ENCODE measurements at regions not wholly inside any gene's neighbourhood (a gene's known extent, or its start where the extent isn't known, plus 50 kb on each side); places are given as distances from the start of the nearest gene placed in this dataset.
"Not testable (repeated sequence)": the region's sequence is repeated elsewhere in the genome, so short reads cannot be mapped to it uniquely, and the experiment has no call there.

GRCh38 chr5:67547682-67548081, 351.1 kb upstream of the CD180 start:
- TF ChIP-seq, protein P1, sequence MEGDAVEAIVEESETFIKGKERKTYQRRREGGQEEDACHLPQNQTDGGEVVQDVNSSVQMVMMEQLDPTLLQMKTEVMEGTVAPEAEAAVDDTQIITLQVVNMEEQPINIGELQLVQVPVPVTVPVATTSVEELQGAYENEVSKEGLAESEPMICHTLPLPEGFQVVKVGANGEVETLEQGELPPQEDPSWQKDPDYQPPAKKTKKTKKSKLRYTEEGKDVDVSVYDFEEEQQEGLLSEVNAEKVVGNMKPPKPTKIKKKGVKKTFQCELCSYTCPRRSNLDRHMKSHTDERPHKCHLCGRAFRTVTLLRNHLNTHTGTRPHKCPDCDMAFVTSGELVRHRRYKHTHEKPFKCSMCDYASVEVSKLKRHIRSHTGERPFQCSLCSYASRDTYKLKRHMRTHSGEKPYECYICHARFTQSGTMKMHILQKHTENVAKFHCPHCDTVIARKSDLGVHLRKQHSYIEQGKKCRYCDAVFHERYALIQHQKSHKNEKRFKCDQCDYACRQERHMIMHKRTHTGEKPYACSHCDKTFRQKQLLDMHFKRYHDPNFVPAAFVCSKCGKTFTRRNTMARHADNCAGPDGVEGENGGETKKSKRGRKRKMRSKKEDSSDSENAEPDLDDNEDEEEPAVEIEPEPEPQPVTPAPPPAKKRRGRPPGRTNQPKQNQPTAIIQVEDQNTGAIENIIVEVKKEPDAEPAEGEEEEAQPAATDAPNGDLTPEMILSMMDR (IDR thresholded peaks at IDR 0.05; ENCODE audit: low read depth, low read length, poor library complexity, severe bottlenecking): no peak
- no peak for TF ChIP-seq EZH2phosphoT487 (IDR thresholded peaks at IDR 0.05; ENCODE audit: borderline replicate concordance, low read length)
- Histone ChIP-seq H3K4me3 (ENCODE audit: low read length) (no peak overlapping the region), H3F3A (ENCODE audit: control insufficient read depth, insufficient read depth) (no peaks in the 10 kb centered on the region), H3K27ac (ENCODE audit: low read depth, low read length) (no peak overlapping the region), H3K9me2 (replicated peaks; ENCODE audit: control insufficient read depth, low read length) (no peaks in the 10 kb centered on the region), H3K4me2 (ENCODE audit: low read length) (no peak overlapping the region), H3K9me3 (ENCODE audit: control insufficient read depth, insufficient read depth, low read length) (no peaks in the 10 kb centered on the region), H3K27me3 (ENCODE audit: control insufficient read depth, low read length) (no peaks in the 10 kb centered on the region), H4K20me1 (ENCODE audit: control insufficient read depth, insufficient read depth, low read depth, low read length) (no peaks in the 10 kb centered on the region), H3K36me3 (ENCODE audit: control insufficient read depth, low read length) (no peaks in the 10 kb centered on the region), H3K79me2 (ENCODE audit: control insufficient read depth, low read length) (no peaks in the 10 kb centered on the region), H3K4me1 (ENCODE audit: control insufficient read depth, low read length) (no peaks in the 10 kb centered on the region)

DNA sequence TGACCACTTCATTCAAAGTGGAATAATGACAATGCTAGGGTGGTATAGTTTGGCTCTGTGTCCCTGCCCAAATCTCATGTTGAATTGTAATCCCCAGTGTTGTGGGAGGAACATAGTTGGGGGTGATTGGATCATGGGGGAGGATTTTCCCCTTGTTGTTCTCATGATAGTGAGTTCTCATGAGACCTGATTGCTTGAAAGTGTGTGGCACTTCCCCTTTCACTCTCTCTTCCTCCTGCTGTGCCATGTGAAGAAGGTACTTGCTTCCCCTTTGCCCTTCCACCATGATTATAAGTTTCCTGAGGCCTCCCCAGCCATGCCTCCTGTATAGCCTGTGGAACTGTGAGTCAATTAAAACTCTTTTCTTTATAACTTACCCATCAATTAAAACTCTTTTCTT, 348.3 kb upstream of the CD180 start:
- not testable (repeated sequence) for H3K36me3 ChIP-seq (ENCODE audit: control insufficient read depth, low read length); H4K20me1 ChIP-seq (ENCODE audit: control insufficient read depth, insufficient read depth, low read depth, low read length); H3K9me3 ChIP-seq (ENCODE audit: control insufficient read depth, insufficient read depth, low read length); H3K9me2 ChIP-seq (replicated peaks; ENCODE audit: control insufficient read depth, low read length); H3K79me2 ChIP-seq (ENCODE audit: control insufficient read depth, low read length); H3K4me1 ChIP-seq (ENCODE audit: control insufficient read depth, low read length); H3F3A ChIP-seq (ENCODE audit: control insufficient read depth, insufficient read depth); H3K27ac ChIP-seq (ENCODE audit: low read depth, low read length); H3K4me3 ChIP-seq (ENCODE audit: low read length); H3K27me3 ChIP-seq (ENCODE audit: control insufficient read depth, low read length); H3K4me2 ChIP-seq (ENCODE audit: low read length)

DNA sequence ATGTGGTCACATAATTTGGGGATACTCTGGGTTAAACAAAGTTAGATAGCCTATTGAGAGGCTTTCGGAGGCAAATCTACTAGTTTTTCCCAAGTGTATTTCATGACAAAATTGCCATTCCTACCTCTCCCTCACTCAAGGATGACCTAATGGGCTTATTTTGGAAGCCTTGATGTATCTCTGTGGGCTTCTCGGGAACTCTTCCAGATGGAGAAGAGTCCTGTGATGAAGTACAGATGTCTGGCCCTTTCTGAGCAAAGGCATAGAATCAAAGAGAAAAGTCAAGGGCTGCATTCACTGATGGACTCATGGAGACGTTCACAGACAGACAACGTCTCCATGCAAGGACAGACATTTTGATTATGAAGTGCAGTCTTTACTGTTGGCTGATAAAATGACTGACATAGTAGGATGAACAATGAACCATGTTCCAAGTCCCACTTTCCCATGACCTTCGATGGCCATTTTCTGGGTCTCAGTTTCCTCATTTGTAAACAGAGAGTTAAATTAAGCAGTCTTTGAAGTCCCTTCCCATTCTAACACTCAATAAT, 347.2 kb upstream of the CD180 start:
- Histone ChIP-seq H3K79me2 (ENCODE audit: control insufficient read depth, low read length) (no peaks in the 10 kb centered on the region), H4K20me1 (ENCODE audit: control insufficient read depth, insufficient read depth, low read depth, low read length) (no peaks in the 10 kb centered on the region), H3K27ac (ENCODE audit: low read depth, low read length) (no peak overlapping the region), H3F3A (ENCODE audit: control insufficient read depth, insufficient read depth) (no peaks in the 10 kb centered on the region), H3K4me1 (ENCODE audit: control insufficient read depth, low read length) (no peaks in the 10 kb centered on the region), H3K36me3 (ENCODE audit: control insufficient read depth, low read length) (no peaks in the 10 kb centered on the region), H3K9me3 (ENCODE audit: control insufficient read depth, insufficient read depth, low read length) (no peaks in the 10 kb centered on the region), H3K4me3 (ENCODE audit: low read length) (no peak overlapping the region), H3K4me2 (ENCODE audit: low read length) (no peak overlapping the region), H3K9me2 (replicated peaks; ENCODE audit: control insufficient read depth, low read length) (no peaks in the 10 kb centered on the region), H3K27me3 (ENCODE audit: control insufficient read depth, low read length) (no peaks in the 10 kb centered on the region)
- no peak for TF ChIP-seq EZH2phosphoT487 (IDR thresholded peaks at IDR 0.05; ENCODE audit: borderline replicate concordance, low read length)
- TF ChIP-seq, protein P1 (IDR thresholded peaks at IDR 0.05; ENCODE audit: low read depth, low read length, poor library complexity, severe bottlenecking): no peak

GRCh38 chr5:67542479-67542878, 345.9 kb upstream of the CD180 start:
- H3F3A ChIP-seq (ENCODE audit: control insufficient read depth, insufficient read depth): no peaks in the 10 kb centered on the region
- TF ChIP-seq EZH2phosphoT487 (IDR thresholded peaks at IDR 0.05; ENCODE audit: borderline replicate concordance, low read length): no peak
- TF ChIP-seq, protein P1 (IDR thresholded peaks at IDR 0.05; ENCODE audit: low read depth, low read length, poor library complexity, severe bottlenecking): no peak

More at GRCh38 chr5:67542479-67542878, 345.9 kb upstream of the CD180 start:
- H3K9me2 ChIP-seq (replicated peaks; ENCODE audit: control insufficient read depth, low read length): no peaks in the 10 kb centered on the region
- H3K27ac ChIP-seq (ENCODE audit: low read depth, low read length): no peak overlapping the region
- no peaks in the 10 kb centered on the region for H3K27me3 ChIP-seq (ENCODE audit: control insufficient read depth, low read length)
- H3K9me3 ChIP-seq (ENCODE audit: control insufficient read depth, insufficient read depth, low read length): no peaks in the 10 kb centered on the region
- no peaks in the 10 kb centered on the region for H3K79me2 ChIP-seq (ENCODE audit: control insufficient read depth, low read length)
- no peaks in the 10 kb centered on the region for H3K36me3 ChIP-seq (ENCODE audit: control insufficient read depth, low read length)
- no peaks in the 10 kb centered on the region for H3K4me1 ChIP-seq (ENCODE audit: control insufficient read depth, low read length)
- no peak overlapping the region for H3K4me3 ChIP-seq (ENCODE audit: low read length)
- H4K20me1 ChIP-seq (ENCODE audit: control insufficient read depth, insufficient read depth, low read depth, low read length): no peaks in the 10 kb centered on the region
- H3K4me2 ChIP-seq (ENCODE audit: low read length): no peak overlapping the region

Measured in DOHH2 (cell line).